Mesothelial cell of epicardium (in vitro differentiated cells): ENCODE measurements at regions not wholly inside any gene's neighbourhood (a gene's known extent, or its start where the extent isn't known, plus 50 kb on each side); places are given as distances from the start of the nearest gene placed in this dataset.

ENCODE experiments used
- DNase-seq, 2 experiments: peaks; one replicate each; pipeline ENCODE4 v3.0.0; 2021; ENCODE audit warnings: low spot score in 2 of 2; ENCODE audit not compliant: unreplicated experiment in 2 of 2
- H3K27ac Mint-ChIP-seq: 2 replicates; pipeline ENCODE4 v1.8.0; 2021; ENCODE audit warnings: mixed read lengths
- H3K27me3 Mint-ChIP-seq: 2 replicates; pipeline ENCODE4 v1.8.0; 2021; ENCODE audit warnings: low read depth, mixed read lengths
- H3K36me3 Mint-ChIP-seq: 2 replicates; pipeline ENCODE4 v1.8.0; 2021; ENCODE audit warnings: mixed read lengths
- H3K4me1 Mint-ChIP-seq: 2 replicates; pipeline ENCODE4 v1.8.0; 2021; ENCODE audit warnings: mixed read lengths
- H3K4me3 Mint-ChIP-seq: 2 replicates; pipeline ENCODE4 v1.8.0; 2021; ENCODE audit warnings: mild to moderate bottlenecking, moderate library complexity, mixed read lengths
- H3K9me3 Mint-ChIP-seq: 2 replicates; pipeline ENCODE4 v1.8.0; 2021; ENCODE audit warnings: mixed read lengths
- TF ChIP-seq, protein P1 (sequence below): fragments of 200-600 bp; sonication (generic); IDR thresholded peaks from one replicate; pipeline ENCODE4 v1.5.0; 2021; ENCODE audit warnings: antibody characterized with exemption; ENCODE audit not compliant: unreplicated experiment

DNA sequence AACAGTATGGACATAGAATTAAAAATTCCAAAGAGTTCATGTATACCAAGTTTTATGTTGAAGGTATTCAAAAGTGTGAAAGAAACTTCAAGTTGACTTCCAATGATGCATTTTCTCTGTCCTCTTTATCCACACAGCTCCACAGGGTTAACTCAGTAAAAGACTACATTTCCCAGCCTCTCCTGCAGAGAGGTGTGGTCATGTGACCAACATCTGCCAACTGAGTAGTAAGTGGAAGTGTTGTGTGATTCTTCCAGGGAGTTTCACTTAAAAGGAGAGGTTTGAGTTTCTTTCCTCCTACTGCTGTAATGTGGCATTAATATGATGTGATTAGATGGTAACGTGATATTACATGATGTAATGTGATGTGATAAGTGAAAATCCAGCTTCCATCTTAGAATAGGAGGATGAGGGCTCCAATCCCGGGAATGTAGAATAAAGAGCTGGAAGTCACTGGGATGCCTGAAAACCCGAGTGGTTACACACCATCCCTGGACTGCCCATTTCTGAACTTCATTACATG is 280.6 kb downstream of the ARRDC4 start:
- Mint-ChIP-seq H3K27me3 (peaks cover 29% of the 10 kb centered on the region), H3K27ac (no peak overlapping the region), H3K4me1 (no peaks in the 10 kb centered on the region), H3K4me3 (no peak overlapping the region), H3K36me3 (no peaks in the 10 kb centered on the region), H3K9me3 (peaks cover 1% of the 10 kb centered on the region)
- DNase-seq = no peak
- TF ChIP-seq, protein P1, sequence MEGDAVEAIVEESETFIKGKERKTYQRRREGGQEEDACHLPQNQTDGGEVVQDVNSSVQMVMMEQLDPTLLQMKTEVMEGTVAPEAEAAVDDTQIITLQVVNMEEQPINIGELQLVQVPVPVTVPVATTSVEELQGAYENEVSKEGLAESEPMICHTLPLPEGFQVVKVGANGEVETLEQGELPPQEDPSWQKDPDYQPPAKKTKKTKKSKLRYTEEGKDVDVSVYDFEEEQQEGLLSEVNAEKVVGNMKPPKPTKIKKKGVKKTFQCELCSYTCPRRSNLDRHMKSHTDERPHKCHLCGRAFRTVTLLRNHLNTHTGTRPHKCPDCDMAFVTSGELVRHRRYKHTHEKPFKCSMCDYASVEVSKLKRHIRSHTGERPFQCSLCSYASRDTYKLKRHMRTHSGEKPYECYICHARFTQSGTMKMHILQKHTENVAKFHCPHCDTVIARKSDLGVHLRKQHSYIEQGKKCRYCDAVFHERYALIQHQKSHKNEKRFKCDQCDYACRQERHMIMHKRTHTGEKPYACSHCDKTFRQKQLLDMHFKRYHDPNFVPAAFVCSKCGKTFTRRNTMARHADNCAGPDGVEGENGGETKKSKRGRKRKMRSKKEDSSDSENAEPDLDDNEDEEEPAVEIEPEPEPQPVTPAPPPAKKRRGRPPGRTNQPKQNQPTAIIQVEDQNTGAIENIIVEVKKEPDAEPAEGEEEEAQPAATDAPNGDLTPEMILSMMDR = no peak

DNA sequence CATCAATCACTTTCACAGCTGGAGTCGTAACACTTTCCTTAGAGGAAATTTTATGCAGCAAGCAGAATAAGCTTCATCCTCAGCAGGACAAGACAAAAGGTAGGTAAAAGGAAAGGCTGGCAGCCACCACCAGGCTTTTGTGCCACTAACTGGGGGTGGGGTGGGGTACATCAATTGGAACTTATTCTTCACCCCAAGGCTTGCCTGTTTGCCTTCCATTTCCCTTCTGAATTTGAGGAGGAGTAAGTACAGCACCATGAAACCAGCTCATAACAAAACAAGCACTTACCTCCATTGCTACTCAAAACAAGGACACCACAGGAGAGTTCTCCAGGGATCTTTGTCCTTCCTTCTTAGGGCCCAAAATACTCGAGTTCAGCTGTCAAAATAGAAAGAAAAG is 296.8 kb downstream of the ARRDC4 start:
- no peak overlapping the region for H3K27ac Mint-ChIP-seq
- peaks cover 13% of the 10 kb centered on the region for H3K27me3 Mint-ChIP-seq
- no peak overlapping the region for H3K4me3 Mint-ChIP-seq
- TF ChIP-seq, protein P1 = no peak
- no peaks in the 10 kb centered on the region for H3K36me3 Mint-ChIP-seq
- H3K9me3 Mint-ChIP-seq = peaks cover 39% of the 10 kb centered on the region
- DNase-seq = no peak
- H3K4me1 Mint-ChIP-seq = no peaks in the 10 kb centered on the region

DNA sequence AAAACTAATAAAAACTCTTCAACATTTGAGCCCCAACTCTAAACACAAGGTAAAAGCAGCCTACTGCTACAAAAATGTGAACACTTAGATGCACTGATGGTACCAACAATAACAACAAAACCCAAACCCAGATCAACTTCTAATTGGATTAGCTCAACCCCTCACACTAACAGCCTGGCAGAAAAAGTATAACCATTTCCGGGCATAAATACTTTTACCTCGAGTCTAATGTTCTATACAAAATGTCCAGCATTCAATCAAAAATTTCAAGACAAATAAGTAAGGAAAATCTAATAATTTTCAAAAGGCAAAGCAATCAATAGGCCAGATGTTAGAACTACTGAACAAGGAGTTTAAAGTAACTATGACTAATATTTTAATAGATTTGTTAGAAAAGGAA is 303.3 kb downstream of the ARRDC4 start:
- TF ChIP-seq, protein P1 = no peak
- Mint-ChIP-seq H3K9me3 (peaks cover 55% of the 10 kb centered on the region), H3K4me1 (no peaks in the 10 kb centered on the region), H3K27me3 (no peaks in the 10 kb centered on the region), H3K27ac (no peak overlapping the region), H3K36me3 (no peaks in the 10 kb centered on the region), H3K4me3 (no peak overlapping the region)
- DNase-seq = no peak

DNA sequence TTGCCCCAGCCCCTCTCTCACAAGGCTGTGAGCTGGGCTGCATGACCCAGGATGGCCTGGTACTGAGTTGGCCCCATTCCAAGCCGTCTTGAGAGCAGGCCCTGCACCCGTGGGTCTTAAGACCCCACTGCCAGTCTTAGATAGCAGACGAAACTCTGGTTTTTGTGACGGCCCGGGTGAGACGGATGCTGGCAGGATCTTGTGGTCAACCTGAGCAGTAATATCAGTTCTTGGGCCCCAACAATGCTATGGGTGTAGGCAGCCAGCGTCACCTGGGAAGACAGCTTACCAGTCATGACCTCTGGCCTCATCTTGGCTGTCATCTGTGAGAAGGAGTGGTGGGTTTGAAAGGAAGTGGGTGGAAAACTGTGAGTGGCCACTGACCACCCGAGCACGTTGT is 305.8 kb downstream of the ARRDC4 start:
- H3K4me1 Mint-ChIP-seq = no peaks in the 10 kb centered on the region

DNA sequence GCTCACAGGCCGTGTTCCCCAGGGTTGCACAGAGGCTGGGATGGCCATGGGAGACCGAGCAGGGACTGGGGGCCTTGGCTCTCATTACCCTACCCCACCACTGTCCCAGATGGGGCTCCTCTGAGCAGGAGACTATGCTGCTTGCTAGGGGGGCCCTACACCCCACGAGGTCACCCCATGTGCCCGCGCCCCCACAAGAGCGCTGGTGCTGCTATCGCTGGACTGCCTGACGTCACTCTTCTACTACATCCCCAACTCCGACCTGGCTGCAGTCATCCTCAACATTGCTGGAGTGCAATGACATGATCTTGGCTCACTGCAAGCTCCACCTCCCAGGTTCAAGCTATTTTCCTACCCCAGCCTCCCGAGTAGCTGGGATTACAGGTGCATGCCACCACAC is 307.7 kb downstream of the ARRDC4 start:
- Mint-ChIP-seq H3K36me3 (no peaks in the 10 kb centered on the region), H3K27ac (no peak overlapping the region), H3K4me1 (no peaks in the 10 kb centered on the region), H3K9me3 (peaks cover 27% of the 10 kb centered on the region), H3K27me3 (peaks cover 1% of the 10 kb centered on the region), H3K4me3 (no peak overlapping the region)
- TF ChIP-seq, protein P1 = no peak
- no peak for DNase-seq

More for the DNA sequence above, 305.8 kb downstream of the ARRDC4 start:
- no peak for DNase-seq
- Mint-ChIP-seq H3K27me3 (no peaks in the 10 kb centered on the region), H3K27ac (no peak overlapping the region), H3K4me3 (no peak overlapping the region), H3K36me3 (no peaks in the 10 kb centered on the region), H3K9me3 (peaks cover 35% of the 10 kb centered on the region)
- TF ChIP-seq, protein P1 = no peak

DNA sequence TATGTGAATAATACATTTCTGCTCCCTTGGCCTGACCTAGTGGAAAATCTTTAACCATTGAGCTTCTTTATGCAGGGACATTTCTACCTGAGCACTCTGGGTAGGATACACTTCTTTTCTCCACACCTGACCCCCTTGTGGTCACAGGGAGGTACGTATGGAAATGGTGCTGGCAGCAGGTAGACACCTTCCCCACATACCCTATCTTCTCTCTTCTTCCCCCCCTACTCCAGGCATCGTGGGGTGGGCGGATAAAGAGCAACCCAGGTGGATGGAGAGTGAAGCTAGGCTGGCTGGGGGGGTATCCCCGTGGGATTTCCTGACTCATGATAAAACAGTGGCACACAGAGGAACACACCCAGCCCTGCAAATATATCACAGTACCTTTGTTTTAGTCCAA is 312.1 kb downstream of the ARRDC4 start:
- Mint-ChIP-seq H3K36me3 (no peaks in the 10 kb centered on the region), H3K9me3 (peaks cover 4% of the 10 kb centered on the region), H3K27ac (no peak overlapping the region), H3K27me3 (peaks cover 14% of the 10 kb centered on the region), H3K4me3 (no peak overlapping the region), H3K4me1 (no peaks in the 10 kb centered on the region)
- TF ChIP-seq, protein P1 = no peak
- no peak for DNase-seq
